ENCODE measurements at regions not wholly inside any gene's neighbourhood (a gene's known extent, or its start where the extent isn't known, plus 50 kb on each side); places are given as distances from the start of the nearest gene placed in this dataset.

DNA sequence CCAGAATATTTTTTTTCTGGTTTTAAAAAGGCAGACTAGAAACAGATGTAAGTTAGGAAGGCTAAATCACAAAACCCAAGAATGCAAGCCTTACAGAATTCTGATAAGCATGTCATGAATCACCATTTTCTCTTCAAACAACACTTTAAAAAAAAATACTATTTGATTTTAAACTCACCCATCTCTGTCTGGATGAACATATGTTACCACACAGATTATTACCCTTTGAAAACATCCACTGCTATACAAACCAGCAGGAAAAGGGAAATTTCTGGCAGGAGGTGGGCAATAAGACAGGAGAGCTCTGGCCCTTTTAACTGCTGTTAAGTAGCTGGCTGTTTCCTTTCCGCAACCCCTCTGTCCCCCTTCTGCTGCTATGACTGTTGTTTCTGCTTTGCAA lies 317.7 kb upstream of the NOCT start:
- TF ChIP-seq, protein P1, sequence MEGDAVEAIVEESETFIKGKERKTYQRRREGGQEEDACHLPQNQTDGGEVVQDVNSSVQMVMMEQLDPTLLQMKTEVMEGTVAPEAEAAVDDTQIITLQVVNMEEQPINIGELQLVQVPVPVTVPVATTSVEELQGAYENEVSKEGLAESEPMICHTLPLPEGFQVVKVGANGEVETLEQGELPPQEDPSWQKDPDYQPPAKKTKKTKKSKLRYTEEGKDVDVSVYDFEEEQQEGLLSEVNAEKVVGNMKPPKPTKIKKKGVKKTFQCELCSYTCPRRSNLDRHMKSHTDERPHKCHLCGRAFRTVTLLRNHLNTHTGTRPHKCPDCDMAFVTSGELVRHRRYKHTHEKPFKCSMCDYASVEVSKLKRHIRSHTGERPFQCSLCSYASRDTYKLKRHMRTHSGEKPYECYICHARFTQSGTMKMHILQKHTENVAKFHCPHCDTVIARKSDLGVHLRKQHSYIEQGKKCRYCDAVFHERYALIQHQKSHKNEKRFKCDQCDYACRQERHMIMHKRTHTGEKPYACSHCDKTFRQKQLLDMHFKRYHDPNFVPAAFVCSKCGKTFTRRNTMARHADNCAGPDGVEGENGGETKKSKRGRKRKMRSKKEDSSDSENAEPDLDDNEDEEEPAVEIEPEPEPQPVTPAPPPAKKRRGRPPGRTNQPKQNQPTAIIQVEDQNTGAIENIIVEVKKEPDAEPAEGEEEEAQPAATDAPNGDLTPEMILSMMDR (IDR thresholded peaks at IDR 0.05) = no peak
- H3K4me3 ChIP-seq (ENCODE audit: low read depth in 1 of 2, low read length in 1 of 2) = no peak overlapping the region

DNA sequence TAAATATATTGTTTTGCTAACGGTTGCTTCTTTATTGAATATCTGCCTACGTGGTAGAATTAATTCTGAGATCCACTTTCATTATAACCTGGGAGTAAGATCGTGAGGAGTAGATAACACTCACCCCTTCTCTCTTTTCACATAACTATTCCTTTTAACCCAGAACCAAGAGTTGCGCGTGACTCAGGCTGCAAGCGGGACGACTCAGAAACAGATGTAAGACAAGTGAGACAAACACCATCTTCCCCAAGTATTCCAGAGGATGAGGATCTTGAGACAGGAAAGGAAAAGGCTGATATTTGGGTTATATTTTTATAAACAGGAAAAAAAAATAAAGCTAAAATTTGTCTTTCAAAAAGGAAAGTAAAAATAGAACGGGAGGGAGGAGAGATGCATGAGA lies 318.8 kb upstream of the NOCT start:
- TF ChIP-seq, protein P1 (IDR thresholded peaks at IDR 0.05) = no peak
- Histone ChIP-seq H3K27me3 (no peaks in the 10 kb centered on the region), H3K4me3 (ENCODE audit: low read depth in 1 of 2, low read length in 1 of 2) (no peak overlapping the region)

More for the DNA sequence above, 317.7 kb upstream of the NOCT start:
- H3K36me3 ChIP-seq = no peaks in the 10 kb centered on the region
- H3K27ac ChIP-seq = no peak overlapping the region
- no peaks in the 10 kb centered on the region for H3K9me3 ChIP-seq
- H3K4me1 ChIP-seq (ENCODE audit: control insufficient read depth in 1 of 2, insufficient read depth in 1 of 2, low read depth in 1 of 2, low read length in 1 of 2) = no peaks in the 10 kb centered on the region
- H3K27me3 ChIP-seq = no peaks in the 10 kb centered on the region

DNA sequence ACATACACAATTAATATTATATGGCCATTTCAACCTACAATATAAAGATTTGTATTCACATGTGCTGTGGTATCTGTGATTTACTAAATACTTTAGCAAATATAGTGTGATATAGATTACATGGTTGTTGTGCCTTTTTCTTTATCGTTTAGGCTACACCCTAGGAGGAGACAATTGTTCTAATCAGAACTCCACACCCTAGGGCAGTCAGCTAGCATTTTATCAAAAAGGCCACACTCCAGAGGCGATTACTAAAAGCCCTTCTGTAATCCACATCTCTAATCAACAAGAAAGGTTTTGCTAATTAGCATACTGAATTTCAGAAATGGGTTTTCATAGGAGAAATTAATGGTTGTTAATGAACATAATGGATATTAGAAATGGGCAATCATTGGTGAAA lies 319.5 kb upstream of the NOCT start:
- H3K9me3 ChIP-seq = no peaks in the 10 kb centered on the region
- H3K36me3 ChIP-seq = no peaks in the 10 kb centered on the region
- no peaks in the 10 kb centered on the region for H3K4me1 ChIP-seq (ENCODE audit: control insufficient read depth in 1 of 2, insufficient read depth in 1 of 2, low read depth in 1 of 2, low read length in 1 of 2)
- TF ChIP-seq, protein P1 (IDR thresholded peaks at IDR 0.05) = no peak
- H3K4me3 ChIP-seq (ENCODE audit: low read depth in 1 of 2, low read length in 1 of 2) = no peak overlapping the region
- no peak overlapping the region for H3K27ac ChIP-seq
- no peaks in the 10 kb centered on the region for H3K27me3 ChIP-seq

More for the DNA sequence above, 318.8 kb upstream of the NOCT start:
- H3K4me1 ChIP-seq (ENCODE audit: control insufficient read depth in 1 of 2, insufficient read depth in 1 of 2, low read depth in 1 of 2, low read length in 1 of 2) = no peaks in the 10 kb centered on the region
- H3K36me3 ChIP-seq = no peaks in the 10 kb centered on the region
- no peaks in the 10 kb centered on the region for H3K9me3 ChIP-seq
- no peak overlapping the region for H3K27ac ChIP-seq

DNA sequence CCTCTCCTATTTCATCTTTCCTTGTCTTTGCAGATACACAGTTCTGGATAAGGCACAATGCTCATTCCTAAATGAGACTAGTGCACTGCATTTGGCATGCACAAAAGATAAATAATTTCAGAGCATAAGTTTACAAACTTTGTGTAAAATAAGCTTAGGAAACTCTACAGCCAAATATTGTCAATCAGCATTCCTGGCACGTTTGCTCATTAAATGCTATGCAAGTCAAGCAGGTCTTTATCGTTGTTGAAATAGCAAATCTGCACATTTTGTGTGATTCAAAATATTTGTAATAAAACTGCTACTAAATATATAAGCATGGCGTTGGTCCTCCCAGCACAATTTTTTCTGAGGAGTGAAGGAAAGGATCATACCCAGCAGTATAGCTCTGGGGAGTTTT lies 322.1 kb upstream of the NOCT start:
- H3K9me3 ChIP-seq = no peaks in the 10 kb centered on the region
- H3K36me3 ChIP-seq = no peaks in the 10 kb centered on the region
- TF ChIP-seq, protein P1 (IDR thresholded peaks at IDR 0.05) = no peak
- no peak overlapping the region for H3K27ac ChIP-seq
- H3K4me3 ChIP-seq (ENCODE audit: low read depth in 1 of 2, low read length in 1 of 2) = no peak overlapping the region
- no peaks in the 10 kb centered on the region for H3K27me3 ChIP-seq
- no peaks in the 10 kb centered on the region for H3K4me1 ChIP-seq (ENCODE audit: control insufficient read depth in 1 of 2, insufficient read depth in 1 of 2, low read depth in 1 of 2, low read length in 1 of 2)

DNA sequence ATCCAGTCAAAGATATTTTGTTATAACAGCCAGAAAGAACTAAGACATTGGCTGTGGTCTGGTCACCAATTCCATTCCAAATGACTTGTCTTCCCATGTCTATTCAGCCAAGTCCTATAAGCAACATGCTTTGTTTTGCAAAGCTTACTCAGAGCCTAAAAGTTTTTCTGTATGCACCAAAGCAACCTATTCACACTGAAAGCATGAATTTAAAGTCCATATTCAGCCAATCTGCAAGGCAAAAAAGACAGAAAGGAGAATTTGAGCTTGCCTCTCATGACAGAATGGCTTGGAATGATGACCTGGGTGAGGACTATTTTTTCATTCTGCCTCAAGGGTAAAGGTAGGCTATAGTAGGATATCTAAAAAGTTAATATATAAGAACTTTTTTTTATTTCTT lies 323.2 kb upstream of the NOCT start:
- TF ChIP-seq, protein P1 (IDR thresholded peaks at IDR 0.05) = no peak
- no peak overlapping the region for H3K4me3 ChIP-seq (ENCODE audit: low read depth in 1 of 2, low read length in 1 of 2)
- no peaks in the 10 kb centered on the region for H3K4me1 ChIP-seq (ENCODE audit: control insufficient read depth in 1 of 2, insufficient read depth in 1 of 2, low read depth in 1 of 2, low read length in 1 of 2)
- H3K36me3 ChIP-seq = no peaks in the 10 kb centered on the region
- no peak overlapping the region for H3K27ac ChIP-seq
- H3K9me3 ChIP-seq = no peaks in the 10 kb centered on the region
- H3K27me3 ChIP-seq = peaks cover under 1% of the 10 kb centered on the region

DNA sequence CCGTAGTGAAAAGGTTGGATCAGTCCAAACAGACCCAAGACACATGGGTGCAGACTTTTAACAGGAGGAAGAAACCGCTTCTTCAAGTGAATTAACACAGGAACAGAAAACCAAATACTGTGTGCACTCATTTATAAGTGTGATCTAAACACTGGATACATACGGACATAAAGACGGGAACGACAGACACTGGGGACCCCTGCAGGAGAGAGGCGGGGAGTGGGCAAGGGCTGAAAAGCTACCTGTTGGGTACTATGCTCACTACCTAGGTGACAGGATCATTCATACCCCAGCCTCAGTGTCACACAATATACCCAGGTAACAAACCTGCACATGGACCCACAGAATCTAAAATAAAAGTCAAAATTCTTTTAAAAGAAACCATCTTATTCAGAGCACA lies 326.0 kb upstream of the NOCT start:
- H3K4me3 ChIP-seq (ENCODE audit: low read depth in 1 of 2, low read length in 1 of 2) = no peak overlapping the region
- H3K9me3 ChIP-seq = no peaks in the 10 kb centered on the region
- TF ChIP-seq, protein P1 (IDR thresholded peaks at IDR 0.05) = no peak
- no peak overlapping the region for H3K27ac ChIP-seq
- peaks cover 4% of the 10 kb centered on the region for H3K27me3 ChIP-seq
- H3K4me1 ChIP-seq (ENCODE audit: control insufficient read depth in 1 of 2, insufficient read depth in 1 of 2, low read depth in 1 of 2, low read length in 1 of 2) = no peaks in the 10 kb centered on the region
- H3K36me3 ChIP-seq = no peaks in the 10 kb centered on the region
